GM18907 (cell line): ENCODE measurements at regions not wholly inside any gene's neighbourhood (a gene's known extent, or its start where the extent isn't known, plus 50 kb on each side); places are given as distances from the start of the nearest gene placed in this dataset.
"Not testable (repeated sequence)": the region's sequence is repeated elsewhere in the genome, so short reads cannot be mapped to it uniquely, and the experiment has no call there.

Source experiments
- ATAC-seq: cut with Tn5 transposase; IDR thresholded peaks from one replicate; pipeline ENCODE4 v1.9.1; 2021; ENCODE audit warnings: mild to moderate bottlenecking, moderate library complexity; ENCODE audit not compliant: unreplicated experiment

- ATAC-seq, result not testable (repeated sequence)
Measured at GRCh38 chr7:65797086-65797485, 75.8 kb upstream of the VKORC1L1 start.

GRCh38 chr7:65797566-65797965, 75.3 kb upstream of the VKORC1L1 start:
- ATAC-seq, result not testable (repeated sequence)

- peak; percentile 98 for ATAC-seq
Measured at GRCh38 chr7:65798111-65799075, 74.5 kb upstream of the VKORC1L1 start.

- not testable (repeated sequence) for ATAC-seq
Measured at GRCh38 chr7:65800191-65800590, 72.7 kb upstream of the VKORC1L1 start.

GRCh38 chr7:65800890-65801341, 72.0 kb upstream of the VKORC1L1 start:
- no peak for ATAC-seq

- no peak for ATAC-seq
Measured at GRCh38 chr7:65804887-65805286, 68.0 kb upstream of the VKORC1L1 start.

- ATAC-seq, result not testable (repeated sequence)
Measured at GRCh38 chr7:65807067-65807466, 65.8 kb upstream of the VKORC1L1 start.

- ATAC-seq, result peak; percentile 94
Measured at GRCh38 chr7:65809259-65809981, 63.5 kb upstream of the VKORC1L1 start.

GRCh38 chr7:65809982-65810288, 62.9 kb upstream of the VKORC1L1 start:
- peak; percentile 56 for ATAC-seq

- no peak for ATAC-seq
Measured at GRCh38 chr7:65812281-65812680, 60.6 kb upstream of the VKORC1L1 start.

- ATAC-seq, result not testable (repeated sequence)
Measured at GRCh38 chr7:65814556-65815167, 58.2 kb upstream of the VKORC1L1 start.

- ATAC-seq, result no peak
Measured at GRCh38 chr7:65820287-65820950, 52.5 kb upstream of the VKORC1L1 start.
